HG03521 (cell line): ENCODE measurements at regions not wholly inside any gene's neighbourhood (a gene's known extent, or its start where the extent isn't known, plus 50 kb on each side); places are given as distances from the start of the nearest gene placed in this dataset.

ENCODE experiments used
- ATAC-seq: cut with Tn5 transposase; IDR thresholded peaks from one replicate; pipeline ENCODE4 v1.9.1; 2021; ENCODE audit warnings: mild to moderate bottlenecking, moderate library complexity; ENCODE audit not compliant: unreplicated experiment

- ATAC-seq: no peak
These were observed 68.1 kb upstream of the SPTBN1 start for GRCh38 chr2:54388076-54388475.

GRCh38 chr2:54392555-54393324 lies 63.4 kb upstream of the SPTBN1 start:
- ATAC-seq: no peak

DNA sequence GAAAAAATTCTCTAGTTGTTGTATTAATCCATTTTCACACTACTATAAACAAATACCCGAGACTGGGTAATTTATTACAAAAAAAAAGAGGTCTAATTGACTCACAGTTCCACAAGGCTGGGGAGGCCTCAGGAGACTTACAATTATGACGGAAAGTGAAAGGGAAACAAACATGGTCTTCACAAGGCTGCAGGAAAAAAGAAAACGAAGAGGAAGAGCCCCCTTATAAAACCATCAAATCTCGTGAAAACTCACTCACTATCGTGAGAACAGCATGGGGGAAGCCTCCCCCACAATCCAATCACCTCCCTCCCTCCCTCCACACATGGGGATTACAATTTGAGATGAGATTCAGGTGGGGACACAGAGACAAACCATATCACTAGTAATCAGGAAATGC lies 61.7 kb upstream of the SPTBN1 start:
- peak; percentile 64 for ATAC-seq

GRCh38 chr2:54396107-54396506 lies 60.0 kb upstream of the SPTBN1 start:
- ATAC-seq: no peak

GRCh38 chr2:54396798-54397197 lies 59.3 kb upstream of the SPTBN1 start:
- no peak for ATAC-seq

GRCh38 chr2:54397426-54397825 lies 58.7 kb upstream of the SPTBN1 start:
- no peak for ATAC-seq

GRCh38 chr2:54401554-54401953 lies 54.6 kb upstream of the SPTBN1 start:
- ATAC-seq: no peak

GRCh38 chr2:54402350-54402749 lies 53.8 kb upstream of the SPTBN1 start:
- ATAC-seq: no peak

- no peak for ATAC-seq
These were observed 52.5 kb upstream of the SPTBN1 start for GRCh38 chr2:54403512-54404238.

GRCh38 chr2:54404270-54404669 lies 51.9 kb upstream of the SPTBN1 start:
- ATAC-seq: no peak

- ATAC-seq: no peak
These were observed 50.1 kb upstream of the SPTBN1 start for GRCh38 chr2:54406031-54406430.
